H1 (cell line): ENCODE measurements at regions not wholly inside any gene's neighbourhood (a gene's known extent, or its start where the extent isn't known, plus 50 kb on each side); places are given as distances from the start of the nearest gene placed in this dataset.

Source experiments
- CTCF ChIA-PET: fragments of 300-600 bp; sonication (Branson Sonifier 250); formaldehyde crosslinking; loops from one replicate; lab custom pipeline; 2021; ENCODE audit not compliant: partially characterized antibody; lab: Charles Lee
- POLR2A ChIA-PET: fragments of 300-600 bp; sonication (Branson Sonifier 250); formaldehyde crosslinking; loops from one replicate; lab custom pipeline; 2021; ENCODE audit warnings: inconsistent platforms; ENCODE audit not compliant: partially characterized antibody; lab: Charles Lee
- DNase-seq, 2 experiments: peaks; one replicate each; pipeline versions ENCODE4 v3.0.0 to v3.0.0-alpha.2; 2010 to 2022; ENCODE audit warnings: low spot score in 2 of 2, low read depth in 1 of 2, mixed read lengths in 1 of 2
- FAIRE-seq: peaks from 2 replicates; lab custom pipeline; 2011; peaks lifted over from hg19 to GRCh38; lab: Jason Lieb, UNC
- H2AFZ ChIP-seq: 2 replicates; pipeline ENCODE4 v1.8.1; 2012; ENCODE audit warnings: low read length, inconsistent platforms
- H2AK5ac ChIP-seq: 2 replicates; pipeline ENCODE4 v1.6.1; 2013; ENCODE audit warnings: low read depth, low read length
- H2BK120ac ChIP-seq: replicated peaks from 2 replicates; pipeline ENCODE3; 2013; ENCODE audit warnings: low read depth, low read length, inconsistent platforms
- H2BK12ac ChIP-seq: 2 replicates; pipeline ENCODE4 v1.6.1; 2013; ENCODE audit warnings: low read depth, low read length
- H2BK15ac ChIP-seq: 2 replicates; pipeline ENCODE4 v1.6.1; 2013; ENCODE audit warnings: low read length
- H2BK20ac ChIP-seq: 2 replicates; pipeline ENCODE4 v1.6.1; 2013; ENCODE audit warnings: low read length
- H2BK5ac ChIP-seq: 2 replicates; pipeline ENCODE4 v1.6.1; 2013; ENCODE audit warnings: low read depth, low read length
- H3K14ac ChIP-seq: 2 replicates; pipeline ENCODE4 v1.6.1; 2013; ENCODE audit warnings: inconsistent platforms; ENCODE audit not compliant: insufficient read length
- H3K18ac ChIP-seq: 2 replicates; pipeline ENCODE4 v1.6.1; 2013; ENCODE audit warnings: low read length; ENCODE audit errors: extremely low read depth
- H3K23ac ChIP-seq: 2 replicates; pipeline ENCODE4 v1.6.1; 2013; ENCODE audit warnings: inconsistent platforms; ENCODE audit not compliant: insufficient read length
- H3K23me2 ChIP-seq: 2 replicates; pipeline ENCODE4 v1.6.1; 2013; ENCODE audit warnings: low read depth, low read length
- H3K27ac ChIP-seq: 2 replicates; pipeline ENCODE4 v1.6.1; 2011; ENCODE audit warnings: low read depth, low read length, inconsistent platforms
- H3K27me3 ChIP-seq, 4 experiments: replicated peaks in 1 of 4; 1 replicate in 1 of 4; 2 replicates in 3 of 4; pipeline versions ENCODE4 v1.6.1 to v1.8.1; 2011 to 2013; ENCODE audit warnings: low read length in 3 of 4, mild to moderate bottlenecking in 3 of 4, inconsistent platforms in 2 of 4, mixed read lengths in 2 of 4, moderate library complexity in 1 of 4; ENCODE audit not compliant: control insufficient read depth in 3 of 4, insufficient read depth in 3 of 4; ENCODE audit errors: extremely low read depth in 1 of 4
- H3K36me3 ChIP-seq, 4 experiments: 2 replicates each; pipeline versions ENCODE4 v1.6.1 to v1.8.1; 2011 to 2013; ENCODE audit warnings: mild to moderate bottlenecking in 4 of 4, low read length in 3 of 4, moderate library complexity in 2 of 4, control low read depth in 1 of 4, inconsistent platforms in 1 of 4; ENCODE audit not compliant: insufficient read depth in 4 of 4, control insufficient read depth in 2 of 4
- H3K4ac ChIP-seq: replicated peaks from 2 replicates; pipeline ENCODE3; 2013; ENCODE audit warnings: low read length, low read depth, mixed read lengths, inconsistent platforms; ENCODE audit not compliant: insufficient read length
- H3K4me1 ChIP-seq, 4 experiments: replicated peaks in 1 of 4; 1 replicate in 1 of 4; 2 replicates in 3 of 4; pipeline versions ENCODE4 v1.6.1 to v1.8.1; 2011 to 2013; ENCODE audit warnings: low read length in 3 of 4, inconsistent platforms in 2 of 4, mixed read lengths in 1 of 4; ENCODE audit not compliant: insufficient read depth in 4 of 4, control insufficient read depth in 3 of 4
- H3K4me2 ChIP-seq, 2 experiments: 2 replicates each; pipeline versions ENCODE4 v1.6.1 to v1.8.1; 2011 to 2013; ENCODE audit warnings: low read depth in 2 of 2, low read length in 2 of 2, control low read depth in 1 of 2, inconsistent platforms in 1 of 2, mild to moderate bottlenecking in 1 of 2; ENCODE audit not compliant: insufficient read depth in 1 of 2
- H3K4me3 ChIP-seq, 4 experiments: fragments of 200-600, 300-600 bp in 1 of 4; sonication (generic), shearing (Covaris generic), sonication (Bioruptor Twin) in 1 of 4; 2 replicates each; pipeline versions ENCODE4 v1.5.1 to v1.8.1; 2011 to 2016; ENCODE audit warnings: low read length in 4 of 4, low read depth in 3 of 4, control low read depth in 2 of 4, inconsistent platforms in 2 of 4, mild to moderate bottlenecking in 2 of 4, mixed read lengths in 1 of 4, moderate library complexity in 1 of 4; ENCODE audit not compliant: insufficient read depth in 2 of 4; ENCODE audit errors: extremely low read depth in 1 of 4
- H3K56ac ChIP-seq: replicated peaks from 2 replicates; pipeline ENCODE3; 2013; ENCODE audit warnings: low read depth, mild to moderate bottlenecking, mixed read lengths, low read length, inconsistent platforms; ENCODE audit not compliant: insufficient read length
- H3K79me1 ChIP-seq: 2 replicates; pipeline ENCODE4 v1.6.1; 2013; ENCODE audit warnings: low read depth, low read length, control low read depth
- H3K79me2 ChIP-seq, 2 experiments: 2 replicates each; pipeline versions ENCODE4 v1.6.1 to v1.8.1; 2012 to 2013; ENCODE audit warnings: low read length in 2 of 2, mild to moderate bottlenecking in 2 of 2, inconsistent platforms in 1 of 2; ENCODE audit not compliant: insufficient read depth in 2 of 2, control insufficient read depth in 1 of 2
- H3K9ac ChIP-seq, 4 experiments: replicated peaks in 1 of 4; 1 replicate in 1 of 4; 2 replicates in 3 of 4; pipeline versions ENCODE4 v1.6.1 to v1.8.1; 2011 to 2013; ENCODE audit warnings: low read depth in 3 of 4, low read length in 3 of 4, control low read depth in 2 of 4, mild to moderate bottlenecking in 2 of 4, moderate library complexity in 2 of 4, inconsistent platforms in 1 of 4; ENCODE audit errors: extremely low read depth in 1 of 4
- H3K9me3 ChIP-seq, 2 experiments: 2 replicates each; pipeline versions ENCODE4 v1.6.1 to v1.8.1; 2012 to 2013; ENCODE audit warnings: mild to moderate bottlenecking in 2 of 2, moderate library complexity in 2 of 2, control low read depth in 1 of 2, inconsistent platforms in 1 of 2, low read depth in 1 of 2, low read length in 1 of 2, mixed read lengths in 1 of 2; ENCODE audit not compliant: insufficient read depth in 2 of 2
- H4K20me1 ChIP-seq, 2 experiments: replicated peaks in 1 of 2; 2 replicates each; pipeline versions ENCODE3 to v1.8.1; 2011 to 2013; ENCODE audit warnings: inconsistent platforms in 2 of 2, low read length in 2 of 2, mild to moderate bottlenecking in 1 of 2; ENCODE audit not compliant: insufficient read depth in 2 of 2, control insufficient read depth in 1 of 2
- H4K5ac ChIP-seq: 2 replicates; pipeline ENCODE4 v1.6.1; 2013; ENCODE audit warnings: low read length, low read depth, mixed read lengths, inconsistent platforms; ENCODE audit not compliant: insufficient read length
- H4K8ac ChIP-seq: 2 replicates; pipeline ENCODE4 v1.8.0; 2013; ENCODE audit warnings: mild to moderate bottlenecking, moderate library complexity, low read length, inconsistent platforms; ENCODE audit not compliant: insufficient read depth; ENCODE audit errors: extremely low read depth
- H4K91ac ChIP-seq: replicated peaks from 2 replicates; pipeline ENCODE3; 2013; ENCODE audit warnings: low read length, mixed read lengths, inconsistent platforms; ENCODE audit not compliant: insufficient read length
- ASH2L ChIP-seq: fragments of 200-600, 300-600 bp; sonication (generic); IDR thresholded peaks from one replicate; pipeline ENCODE4 v1.7.1; 2017; ENCODE audit warnings: low read length
- CBX5 ChIP-seq: fragments of 300-800, 300-1000 bp; sonication (generic); IDR thresholded peaks from 2 replicates; pipeline ENCODE4 v1.7.1; 2016; ENCODE audit warnings: antibody characterized with exemption, low read length, low read depth
- CHD1 ChIP-seq: IDR thresholded peaks from 2 replicates; pipeline ENCODE4 v1.6.1; 2012; ENCODE audit warnings: low read depth, low read length, improper control_type of control experiment
- EP300 ChIP-seq, 2 experiments: IDR thresholded peaks; 1 replicate in 1 of 2; 2 replicates in 1 of 2; pipeline ENCODE4 v1.6.1; 2011 to 2012; ENCODE audit warnings: low read depth in 2 of 2, low read length in 2 of 2, mild to moderate bottlenecking in 2 of 2, borderline replicate concordance in 1 of 2, inconsistent platforms in 1 of 2, moderate library complexity in 1 of 2
- KDM1A ChIP-seq: fragments of 200-600, 300-600 bp; sonication (generic); IDR thresholded peaks from 2 replicates; pipeline ENCODE4 v1.7.1; 2016; ENCODE audit warnings: mild to moderate bottlenecking, low read length, borderline replicate concordance
- KDM4A ChIP-seq: IDR thresholded peaks from one replicate; pipeline ENCODE4 v1.7.1; 2012; ENCODE audit warnings: low read depth, mild to moderate bottlenecking, moderate library complexity, low read length, inconsistent platforms; ENCODE audit not compliant: severe bottlenecking
- MAFK ChIP-seq: IDR thresholded peaks from 2 replicates; pipeline ENCODE4 v1.6.1; 2012; ENCODE audit warnings: low read depth, mild to moderate bottlenecking, improper control_type of control experiment, low read length
- RBBP5 ChIP-seq: IDR thresholded peaks from 2 replicates; pipeline ENCODE4 v1.7.1; 2012; ENCODE audit warnings: low read depth, mild to moderate bottlenecking, inconsistent platforms, low read length, moderate library complexity, borderline replicate concordance
- SIN3A ChIP-seq, 2 experiments: IDR thresholded peaks in 1 of 2; conservative IDR thresholded peaks in 1 of 2; 2 replicates each; pipeline ENCODE4 v1.6.1; 2011 to 2012; ENCODE audit warnings: low read length in 2 of 2, improper control_type of control experiment in 1 of 2, low read depth in 1 of 2, mild to moderate bottlenecking in 1 of 2
- SP2 ChIP-seq: IDR thresholded peaks from 2 replicates; pipeline ENCODE4 v1.6.1; 2012; ENCODE audit warnings: mild to moderate bottlenecking, low read length, inconsistent platforms
- TCF12 ChIP-seq: IDR thresholded peaks from 2 replicates; pipeline ENCODE4 v1.6.1; 2011; ENCODE audit warnings: low read depth, mild to moderate bottlenecking, low read length
- WGBS, 2 experiments: shearing (Covaris generic) in 1 of 2; methylation state at CpG; one replicate each; pipeline versions ENCODE4 v1.1.6 to v1.1.7; 2013 to 2015; ENCODE audit warnings: low lambda C conversion rate in 2 of 2, mixed read lengths in 2 of 2, inconsistent platforms in 1 of 2, low coverage in 1 of 2, missing lambda C conversion rate in 1 of 2; ENCODE audit not compliant: insufficient replicate concordance in 2 of 2, insufficient coverage in 1 of 2, insufficient read length in 1 of 2; ENCODE audit errors: extremely low coverage in 1 of 2, missing lambda C conversion rate in 1 of 2; 5-methylcytosine and 5-hydroxymethylcytosine counted together
- TF ChIP-seq, protein P1 (sequence below): IDR thresholded peaks from 2 replicates; pipeline ENCODE4 v1.6.1; 2011; ENCODE audit warnings: low read depth, mild to moderate bottlenecking, low read length; ENCODE audit not compliant: insufficient read depth
- TF ChIP-seq, protein P2 (sequence below): IDR thresholded peaks from 2 replicates; pipeline ENCODE4 v1.6.1; 2012; ENCODE audit warnings: inconsistent platforms

DNA sequence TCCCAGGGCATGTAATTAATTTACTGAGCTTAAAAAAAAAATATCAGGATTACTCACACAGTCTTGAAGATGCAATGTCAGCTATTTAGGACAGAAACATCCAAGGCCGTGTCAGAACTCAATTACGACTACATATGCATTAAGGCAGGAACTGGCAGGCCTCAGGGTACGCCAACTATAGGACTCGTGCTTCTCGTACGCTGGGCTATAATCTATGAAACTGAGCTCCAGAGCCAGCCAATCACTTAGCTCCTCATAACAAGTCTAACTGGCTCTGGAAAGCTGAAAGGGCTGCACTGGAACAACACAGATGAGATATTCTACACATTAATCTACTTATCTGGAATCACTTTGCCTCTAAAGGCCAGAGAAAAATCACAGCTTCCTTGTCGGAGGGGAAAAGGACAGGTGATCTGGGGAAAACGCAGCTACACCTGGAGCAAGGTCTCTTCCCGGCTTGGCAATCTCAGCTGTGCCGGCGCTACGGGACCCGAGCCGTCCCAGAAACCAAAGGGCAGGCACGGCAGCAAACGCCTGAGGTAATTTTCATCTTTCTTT lies 212.0 kb downstream of the DEPDC1B start:
- ChIA-PET POLR2A (no interaction called here), CTCF (interaction anchor here (0.6 to 1.0 kb wide), 4 partner anchors 14 to 734 kb away, joined by 3 read pairs; no protein-coding TSS in a partner anchor)
- Histone ChIP-seq H2BK5ac (no peak overlapping the region), H4K20me1 (no peaks in the 10 kb centered on the region), H3K23me2 (no peaks in the 10 kb centered on the region), H3K79me1 (no peaks in the 10 kb centered on the region), H3K56ac (no peak overlapping the region), H4K5ac (no peak overlapping the region), H3K4ac (no peak overlapping the region), H2AK5ac (no peak overlapping the region), H2BK15ac (no peak overlapping the region), H3K23ac (no peak overlapping the region), H2AFZ (no peak overlapping the region; the same call in 1 of the 2 replicates), H3K4me1 (no peaks in the 10 kb centered on the region), H3K4me3 (no peak overlapping the region), H2BK20ac (no peak overlapping the region), H3K14ac (no peak overlapping the region), H3K36me3 (no peaks in the 10 kb centered on the region), H3K79me2 (no peaks in the 10 kb centered on the region), H3K27me3 (no peaks in the 10 kb centered on the region), H3K4me2 (no peak overlapping the region), H3K9me3 (no peaks in the 10 kb centered on the region), H4K8ac (no peak overlapping the region), H4K91ac (no peak overlapping the region), H2BK12ac (no peak overlapping the region), H2BK120ac (no peak overlapping the region), H3K27ac (no peak overlapping the region), H3K18ac (no peak overlapping the region), H3K9ac (no peak overlapping the region)
- no peak for FAIRE-seq
- no peak for DNase-seq
- WGBS, 2 experiments: 92% methylated on average over 16 of the region's 16 CpGs; no CpG with 5 or more reads in 1 of the 2 experiments
- TF ChIP-seq ASH2L (no peak), CBX5 (no peak), CHD1 (no peak), MAFK (no peak), KDM4A (no peak), KDM1A (no peak), TCF12 (no peak), RBBP5 (no peak), SIN3A (conservative IDR thresholded peaks at IDR 0.05 in 1 of 2, IDR thresholded peaks at IDR 0.05 in 1 of 2; ENCODE audit: low read depth in 1 of 2, low read length in 2 of 2) (no peak), EP300 (IDR thresholded peaks at IDR 0.05; ENCODE audit: borderline replicate concordance in 1 of 2, low read depth in 2 of 2, low read length in 2 of 2) (no peak), SP2 (no peak)
- TF ChIP-seq, protein P1, sequence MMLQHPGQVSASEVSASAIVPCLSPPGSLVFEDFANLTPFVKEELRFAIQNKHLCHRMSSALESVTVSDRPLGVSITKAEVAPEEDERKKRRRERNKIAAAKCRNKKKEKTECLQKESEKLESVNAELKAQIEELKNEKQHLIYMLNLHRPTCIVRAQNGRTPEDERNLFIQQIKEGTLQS: no peak
- TF ChIP-seq, protein P2, sequence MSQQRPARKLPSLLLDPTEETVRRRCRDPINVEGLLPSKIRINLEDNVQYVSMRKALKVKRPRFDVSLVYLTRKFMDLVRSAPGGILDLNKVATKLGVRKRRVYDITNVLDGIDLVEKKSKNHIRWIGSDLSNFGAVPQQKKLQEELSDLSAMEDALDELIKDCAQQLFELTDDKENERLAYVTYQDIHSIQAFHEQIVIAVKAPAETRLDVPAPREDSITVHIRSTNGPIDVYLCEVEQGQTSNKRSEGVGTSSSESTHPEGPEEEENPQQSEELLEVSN: no peak
